ENCODE measurements at regions not wholly inside any gene's neighbourhood (a gene's known extent, or its start where the extent isn't known, plus 50 kb on each side); places are given as distances from the start of the nearest gene placed in this dataset.

- TF ChIP-seq FOXP1 (CRISPR knock-in tag; IDR thresholded peaks at IDR 0.05; ENCODE audit: borderline replicate concordance): no peak
- TF ChIP-seq GRHL2 (CRISPR knock-in tag; IDR thresholded peaks at IDR 0.05; ENCODE audit: insufficient replicate concordance, severe bottlenecking): no peak
- TF ChIP-seq, protein P1, sequence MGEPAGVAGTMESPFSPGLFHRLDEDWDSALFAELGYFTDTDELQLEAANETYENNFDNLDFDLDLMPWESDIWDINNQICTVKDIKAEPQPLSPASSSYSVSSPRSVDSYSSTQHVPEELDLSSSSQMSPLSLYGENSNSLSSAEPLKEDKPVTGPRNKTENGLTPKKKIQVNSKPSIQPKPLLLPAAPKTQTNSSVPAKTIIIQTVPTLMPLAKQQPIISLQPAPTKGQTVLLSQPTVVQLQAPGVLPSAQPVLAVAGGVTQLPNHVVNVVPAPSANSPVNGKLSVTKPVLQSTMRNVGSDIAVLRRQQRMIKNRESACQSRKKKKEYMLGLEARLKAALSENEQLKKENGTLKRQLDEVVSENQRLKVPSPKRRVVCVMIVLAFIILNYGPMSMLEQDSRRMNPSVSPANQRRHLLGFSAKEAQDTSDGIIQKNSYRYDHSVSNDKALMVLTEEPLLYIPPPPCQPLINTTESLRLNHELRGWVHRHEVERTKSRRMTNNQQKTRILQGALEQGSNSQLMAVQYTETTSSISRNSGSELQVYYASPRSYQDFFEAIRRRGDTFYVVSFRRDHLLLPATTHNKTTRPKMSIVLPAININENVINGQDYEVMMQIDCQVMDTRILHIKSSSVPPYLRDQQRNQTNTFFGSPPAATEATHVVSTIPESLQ (CRISPR knock-in tag; IDR thresholded peaks at IDR 0.05): no peak
- TF ChIP-seq RORB (CRISPR knock-in tag; IDR thresholded peaks at IDR 0.05): no peak
- no peak for TF ChIP-seq ZNF423 (CRISPR knock-in tag; IDR thresholded peaks at IDR 0.05)
- TF ChIP-seq ZSCAN18 (CRISPR knock-in tag; IDR thresholded peaks at IDR 0.05): no peak
- CTCF ChIA-PET: no interaction called here
- POLR2A ChIA-PET: no interaction called here
- no peak for ATAC-seq
- Mint-ChIP-seq H3K36me3 (peaks cover 3% of the 10 kb centered on the region), H3K4me1 (no peaks in the 10 kb centered on the region), H3K27me3 (ENCODE audit: low read depth) (no peaks in the 10 kb centered on the region), H3K9me3 (peaks cover 7% of the 10 kb centered on the region), H3K4me3 (no peak overlapping the region), H3K27ac (no peak overlapping the region)
- no peak for DNase-seq (ENCODE audit: low spot score)
These were observed 651.5 kb downstream of the TNS3 start for GRCh38 chr7:46930366-46930765.

DNA sequence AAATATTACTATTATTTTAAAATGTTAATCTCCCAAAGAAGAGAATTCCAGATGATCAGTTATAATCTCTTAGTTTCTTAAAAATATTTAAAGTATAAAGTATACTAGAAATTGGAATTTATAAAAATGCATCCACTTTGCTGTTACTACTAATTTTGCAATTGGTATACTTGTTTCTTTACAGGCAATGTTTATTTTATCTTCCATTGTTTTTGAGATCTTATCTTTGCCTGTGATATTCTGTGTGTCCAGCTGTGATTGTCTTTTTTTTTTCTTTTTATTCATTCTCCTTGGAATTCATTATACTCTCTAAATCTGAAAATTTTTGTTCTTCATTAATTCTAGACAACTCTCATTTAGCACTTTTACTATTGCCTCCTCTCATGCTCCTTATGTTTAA is 652.6 kb downstream of the TNS3 start:
- Mint-ChIP-seq H3K27me3 (ENCODE audit: low read depth) (no peaks in the 10 kb centered on the region), H3K9me3 (peaks cover 17% of the 10 kb centered on the region), H3K4me1 (no peaks in the 10 kb centered on the region), H3K36me3 (peaks cover 6% of the 10 kb centered on the region), H3K27ac (no peak overlapping the region), H3K4me3 (no peak overlapping the region)
- DNase-seq (ENCODE audit: low spot score): no peak
- ATAC-seq: no peak
- ChIA-PET POLR2A (no interaction called here), CTCF (no interaction called here)
- no peak for TF ChIP-seq ATF1 (CRISPR knock-in tag; IDR thresholded peaks at IDR 0.05)
- TF ChIP-seq, protein P2, sequence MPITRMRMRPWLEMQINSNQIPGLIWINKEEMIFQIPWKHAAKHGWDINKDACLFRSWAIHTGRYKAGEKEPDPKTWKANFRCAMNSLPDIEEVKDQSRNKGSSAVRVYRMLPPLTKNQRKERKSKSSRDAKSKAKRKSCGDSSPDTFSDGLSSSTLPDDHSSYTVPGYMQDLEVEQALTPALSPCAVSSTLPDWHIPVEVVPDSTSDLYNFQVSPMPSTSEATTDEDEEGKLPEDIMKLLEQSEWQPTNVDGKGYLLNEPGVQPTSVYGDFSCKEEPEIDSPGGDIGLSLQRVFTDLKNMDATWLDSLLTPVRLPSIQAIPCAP (CRISPR knock-in tag; IDR thresholded peaks at IDR 0.05): no peak
- TF ChIP-seq KAT7 (CRISPR knock-in tag; IDR thresholded peaks at IDR 0.05; ENCODE audit: borderline replicate concordance): no peak
- no peak for TF ChIP-seq TCF7 (CRISPR knock-in tag; IDR thresholded peaks at IDR 0.05; ENCODE audit: low read depth)
- TF ChIP-seq, protein P3, sequence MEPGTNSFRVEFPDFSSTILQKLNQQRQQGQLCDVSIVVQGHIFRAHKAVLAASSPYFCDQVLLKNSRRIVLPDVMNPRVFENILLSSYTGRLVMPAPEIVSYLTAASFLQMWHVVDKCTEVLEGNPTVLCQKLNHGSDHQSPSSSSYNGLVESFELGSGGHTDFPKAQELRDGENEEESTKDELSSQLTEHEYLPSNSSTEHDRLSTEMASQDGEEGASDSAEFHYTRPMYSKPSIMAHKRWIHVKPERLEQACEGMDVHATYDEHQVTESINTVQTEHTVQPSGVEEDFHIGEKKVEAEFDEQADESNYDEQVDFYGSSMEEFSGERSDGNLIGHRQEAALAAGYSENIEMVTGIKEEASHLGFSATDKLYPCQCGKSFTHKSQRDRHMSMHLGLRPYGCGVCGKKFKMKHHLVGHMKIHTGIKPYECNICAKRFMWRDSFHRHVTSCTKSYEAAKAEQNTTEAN (CRISPR knock-in tag; IDR thresholded peaks at IDR 0.05): no peak
- TF ChIP-seq ZNF121 (CRISPR knock-in tag; IDR thresholded peaks at IDR 0.05): no peak
- no peak for TF ChIP-seq ZSCAN18 (CRISPR knock-in tag; IDR thresholded peaks at IDR 0.05)
- TF ChIP-seq E2F1 (CRISPR knock-in tag; IDR thresholded peaks at IDR 0.05): no peak
- no peak for TF ChIP-seq ZMAT4 (CRISPR knock-in tag; IDR thresholded peaks at IDR 0.05)
- no peak for TF ChIP-seq ZNF219 (CRISPR knock-in tag; IDR thresholded peaks at IDR 0.05; ENCODE audit: borderline replicate concordance)
- no peak for TF ChIP-seq FOXJ3 (CRISPR knock-in tag; IDR thresholded peaks at IDR 0.05; ENCODE audit: borderline replicate concordance)
- TF ChIP-seq MYBL2 (CRISPR knock-in tag; IDR thresholded peaks at IDR 0.05): no peak
- TF ChIP-seq, protein P4, sequence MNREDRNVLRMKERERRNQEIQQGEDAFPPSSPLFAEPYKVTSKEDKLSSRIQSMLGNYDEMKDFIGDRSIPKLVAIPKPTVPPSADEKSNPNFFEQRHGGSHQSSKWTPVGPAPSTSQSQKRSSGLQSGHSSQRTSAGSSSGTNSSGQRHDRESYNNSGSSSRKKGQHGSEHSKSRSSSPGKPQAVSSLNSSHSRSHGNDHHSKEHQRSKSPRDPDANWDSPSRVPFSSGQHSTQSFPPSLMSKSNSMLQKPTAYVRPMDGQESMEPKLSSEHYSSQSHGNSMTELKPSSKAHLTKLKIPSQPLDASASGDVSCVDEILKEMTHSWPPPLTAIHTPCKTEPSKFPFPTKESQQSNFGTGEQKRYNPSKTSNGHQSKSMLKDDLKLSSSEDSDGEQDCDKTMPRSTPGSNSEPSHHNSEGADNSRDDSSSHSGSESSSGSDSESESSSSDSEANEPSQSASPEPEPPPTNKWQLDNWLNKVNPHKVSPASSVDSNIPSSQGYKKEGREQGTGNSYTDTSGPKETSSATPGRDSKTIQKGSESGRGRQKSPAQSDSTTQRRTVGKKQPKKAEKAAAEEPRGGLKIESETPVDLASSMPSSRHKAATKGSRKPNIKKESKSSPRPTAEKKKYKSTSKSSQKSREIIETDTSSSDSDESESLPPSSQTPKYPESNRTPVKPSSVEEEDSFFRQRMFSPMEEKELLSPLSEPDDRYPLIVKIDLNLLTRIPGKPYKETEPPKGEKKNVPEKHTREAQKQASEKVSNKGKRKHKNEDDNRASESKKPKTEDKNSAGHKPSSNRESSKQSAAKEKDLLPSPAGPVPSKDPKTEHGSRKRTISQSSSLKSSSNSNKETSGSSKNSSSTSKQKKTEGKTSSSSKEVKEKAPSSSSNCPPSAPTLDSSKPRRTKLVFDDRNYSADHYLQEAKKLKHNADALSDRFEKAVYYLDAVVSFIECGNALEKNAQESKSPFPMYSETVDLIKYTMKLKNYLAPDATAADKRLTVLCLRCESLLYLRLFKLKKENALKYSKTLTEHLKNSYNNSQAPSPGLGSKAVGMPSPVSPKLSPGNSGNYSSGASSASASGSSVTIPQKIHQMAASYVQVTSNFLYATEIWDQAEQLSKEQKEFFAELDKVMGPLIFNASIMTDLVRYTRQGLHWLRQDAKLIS (CRISPR knock-in tag; IDR thresholded peaks at IDR 0.05; ENCODE audit: borderline replicate concordance): no peak
- no peak for TF ChIP-seq GABPB1 (CRISPR knock-in tag; IDR thresholded peaks at IDR 0.05)
